Activated naive CD4-positive, alpha-beta T cell treated with Interleukin-2 at 50 U/mL for 16 hours (primary cell): ENCODE measurements at regions not wholly inside any gene's neighbourhood (a gene's known extent, or its start where the extent isn't known, plus 50 kb on each side); places are given as distances from the start of the nearest gene placed in this dataset.

ENCODE experiments used
- DNase-seq: peaks from one replicate; pipeline ENCODE4 v3.0.0-alpha.2; 2020

- no peak for DNase-seq
Observed at GRCh38 chr6:6704103-6705060, 115.9 kb downstream of the LY86 start.

- DNase-seq = no peak
Observed at GRCh38 chr6:6705061-6705425, 116.5 kb downstream of the LY86 start.

- no peak for DNase-seq
Observed at GRCh38 chr6:6705915-6706675, 117.6 kb downstream of the LY86 start.

GRCh38 chr6:6707143-6707542, 118.6 kb downstream of the LY86 start:
- no peak for DNase-seq

- DNase-seq = no peak
Observed at GRCh38 chr6:6709106-6709505, 120.6 kb downstream of the LY86 start.

- DNase-seq = no peak
Observed at GRCh38 chr6:6711031-6711785, 122.7 kb downstream of the LY86 start.

GRCh38 chr6:6711832-6712448, 123.4 kb downstream of the LY86 start:
- no peak for DNase-seq

- no peak for DNase-seq
Observed at GRCh38 chr6:6712449-6713403, 124.2 kb downstream of the LY86 start.

GRCh38 chr6:6713657-6714056, 125.1 kb downstream of the LY86 start:
- no peak for DNase-seq

- DNase-seq = no peak
Observed at GRCh38 chr6:6714118-6714897, 125.8 kb downstream of the LY86 start.

GRCh38 chr6:6714953-6715352, 126.4 kb downstream of the LY86 start:
- no peak for DNase-seq

GRCh38 chr6:6715465-6715864, 126.9 kb downstream of the LY86 start:
- DNase-seq = no peak

GRCh38 chr6:6716998-6717763, 128.7 kb downstream of the LY86 start:
- no peak for DNase-seq

- no peak for DNase-seq
Observed at GRCh38 chr6:6717953-6718352, 129.4 kb downstream of the LY86 start.

- DNase-seq = no peak
Observed at GRCh38 chr6:6721606-6722005, 133.1 kb downstream of the LY86 start.

- no peak for DNase-seq
Observed at GRCh38 chr6:6722195-6722594, 133.7 kb downstream of the LY86 start.

GRCh38 chr6:6723361-6723760, 134.8 kb downstream of the LY86 start:
- DNase-seq = no peak

- no peak for DNase-seq
Observed at GRCh38 chr6:6723921-6724538, 135.5 kb downstream of the LY86 start.
